K562 (cell line): ENCODE measurements at regions not wholly inside any gene's neighbourhood (a gene's known extent, or its start where the extent isn't known, plus 50 kb on each side); places are given as distances from the start of the nearest gene placed in this dataset.

Source experiments
- ATAC-seq: fragments of 200-7000 bp; cut with Tn5 transposase; 3 replicates; pipeline ENCODE4 v1.9.1; 2020; ENCODE audit warnings: moderate library complexity
- BruUV-seq: library from RNA; stranded (reverse); fragments of 400-500 nt; replicated peaks from 2 replicates; lab custom pipeline; 2021; lab: Mats Ljungman, UMichigan
- CTCF ChIA-PET: fragments of 300-600 bp; formaldehyde crosslinking; extraction: SDS; loops from one replicate; lab custom pipeline; 2021; ENCODE audit warnings: low intra/inter-chr PET ratio; lab: Yijun Ruan, JAX
- POLR2A ChIA-PET: fragments of 300-600, 350-650 bp; sonication (Branson Sonifier 250); formaldehyde crosslinking; extraction: SDS; loops from one replicate; lab custom pipeline; 2021; ENCODE audit warnings: antibody characterized with exemption, inconsistent platforms; lab: Yijun Ruan, JAX
- DNase-seq, 4 experiments: peaks; one replicate each; pipeline versions ENCODE4 v3.0.0 to v3.0.0-alpha.2; 2011 to 2018; ENCODE audit warnings: low spot score in 3 of 4, mixed read lengths in 3 of 4; ENCODE audit errors: extremely low read depth in 1 of 4
- FAIRE-seq: peaks from 2 replicates; lab custom pipeline; 2011; peaks lifted over from hg19 to GRCh38; lab: Jason Lieb, UNC
- H2AFZ ChIP-seq: 2 replicates; pipeline ENCODE4 v1.6.0; 2011; ENCODE audit warnings: low read depth, low read length, control low read depth, inconsistent platforms
- H3K27ac ChIP-seq: fragments of 200-600 bp; 3 replicates; pipeline ENCODE4 v1.8.0; 2011; ENCODE audit warnings: low read depth, mild to moderate bottlenecking, control low read depth, inconsistent platforms, low read length, moderate library complexity, mixed read lengths; ENCODE audit errors: extremely low read depth
- H3K27me3 ChIP-seq, 2 experiments: fragments of 300-600 bp in 1 of 2; 2 replicates in 1 of 2; 3 replicates in 1 of 2; pipeline versions ENCODE4 v1.6.0 to v1.8.0; 2011; ENCODE audit warnings: inconsistent platforms in 2 of 2, low read length in 2 of 2, mild to moderate bottlenecking in 1 of 2, mixed read lengths in 1 of 2, moderate library complexity in 1 of 2; ENCODE audit not compliant: control insufficient read depth in 2 of 2, insufficient read depth in 2 of 2
- H3K36me3 ChIP-seq: fragments of 300-600 bp; 3 replicates; pipeline ENCODE4 v1.8.0; 2011; ENCODE audit warnings: mild to moderate bottlenecking, low read length, inconsistent platforms; ENCODE audit not compliant: control insufficient read depth, insufficient read depth
- H3K4me1 ChIP-seq, 2 experiments: fragments of 200-600 bp in 1 of 2; replicated peaks in 1 of 2; 2 replicates in 1 of 2; 3 replicates in 1 of 2; pipeline versions ENCODE4 v1.5.1 to v1.8.0; 2011; ENCODE audit warnings: inconsistent platforms in 2 of 2, low read length in 2 of 2, mild to moderate bottlenecking in 1 of 2, mixed read lengths in 1 of 2, moderate library complexity in 1 of 2; ENCODE audit not compliant: control insufficient read depth in 2 of 2, insufficient read depth in 2 of 2
- H3K4me2 ChIP-seq: 2 replicates; pipeline ENCODE4 v1.6.1; 2011; ENCODE audit warnings: low read length, control low read depth, inconsistent platforms, mixed read lengths; ENCODE audit not compliant: insufficient read depth
- H3K4me3 ChIP-seq: fragments of 200-600 bp; sonication (generic), shearing (Covaris generic); 2 replicates; pipeline ENCODE4 v1.5.1; 2016; ENCODE audit warnings: control low read depth, inconsistent platforms
- H3K79me2 ChIP-seq: fragments of 200-600 bp; 3 replicates; pipeline ENCODE4 v1.8.0; 2011; ENCODE audit warnings: low read length, inconsistent platforms; ENCODE audit not compliant: control insufficient read depth, insufficient read depth
- H3K9ac ChIP-seq, 2 experiments: 2 replicates each; pipeline versions ENCODE4 v1.6.0 to v1.6.1; 2011; ENCODE audit warnings: low read depth in 2 of 2, low read length in 2 of 2, control low read depth in 1 of 2, inconsistent platforms in 1 of 2, mild to moderate bottlenecking in 1 of 2, mixed read lengths in 1 of 2; ENCODE audit not compliant: insufficient read depth in 1 of 2
- H3K9me1 ChIP-seq: one replicate; pipeline ENCODE4 v1.6.0; 2011; ENCODE audit warnings: inconsistent platforms, mild to moderate bottlenecking, low read length, moderate library complexity; ENCODE audit not compliant: control insufficient read depth, insufficient read depth
- H3K9me3 ChIP-seq: replicated peaks from 2 replicates; pipeline ENCODE4 v1.5.1; 2011; ENCODE audit warnings: low read depth, low read length, inconsistent platforms; ENCODE audit not compliant: control insufficient read depth, insufficient read depth
- H4K20me1 ChIP-seq: replicated peaks from 2 replicates; pipeline ENCODE4 v1.6.1; 2011; ENCODE audit warnings: low read length, inconsistent platforms, mixed read lengths; ENCODE audit not compliant: control insufficient read depth, insufficient read depth
- BACH1 ChIP-seq: fragments of 200-800 bp; sonication (Bioruptor generic); IDR thresholded peaks from 2 replicates; pipeline ENCODE4 v1.6.1; 2016; ENCODE audit warnings: missing genetic modification characterization, missing compliant biosample characterization
- CC2D1A ChIP-seq: fragments of 450-650 bp; IDR thresholded peaks from 2 replicates; pipeline ENCODE4 v1.6.1; 2017; ENCODE audit warnings: mild to moderate bottlenecking
- CHD1 ChIP-seq: fragments of 200-600 bp; sonication (generic); IDR thresholded peaks from one replicate; pipeline ENCODE4 v1.6.1; 2012; ENCODE audit warnings: mild to moderate bottlenecking, moderate library complexity, low read length, inconsistent platforms
- DACH1 ChIP-seq: fragments of 450-650 bp; IDR thresholded peaks from 2 replicates; pipeline ENCODE4 v1.6.1; 2018; ENCODE audit not compliant: partially characterized antibody
- E2F6 ChIP-seq, 2 experiments: IDR thresholded peaks; 2 replicates each; pipeline ENCODE4 v1.6.1; 2011; ENCODE audit warnings: borderline replicate concordance in 1 of 2, control low read depth in 1 of 2, low read depth in 1 of 2, low read length in 1 of 2, mild to moderate bottlenecking in 1 of 2, mixed read lengths in 1 of 2, moderate library complexity in 1 of 2; ENCODE audit not compliant: insufficient read depth in 1 of 2, insufficient read length in 1 of 2, poor library complexity in 1 of 2, severe bottlenecking in 1 of 2; ENCODE audit errors: extremely low read depth in 1 of 2
- JUN ChIP-seq, 2 experiments: sonication (generic) in 1 of 2; formaldehyde crosslinking in 1 of 2; IDR thresholded peaks; 2 replicates each; pipeline versions ENCODE4 v1.6.1 to v1.8.0; 2012 to 2022; ENCODE audit warnings: borderline replicate concordance in 2 of 2, mild to moderate bottlenecking in 2 of 2, improper control_type of control experiment in 1 of 2, low read depth in 1 of 2, low read length in 1 of 2, missing genetic modification reagents in 1 of 2
- KDM2B ChIP-seq: fragments of 250-450 bp; sonication (Bioruptor Pico); IDR thresholded peaks from 2 replicates; pipeline ENCODE4 v1.8.0; 2021; ENCODE audit warnings: mild to moderate bottlenecking, moderate library complexity
- MLX ChIP-seq, 2 experiments: fragments of 450-650 bp in 1 of 2; sonication (generic) in 1 of 2; formaldehyde crosslinking; conservative IDR thresholded peaks; 2 replicates each; pipeline versions ENCODE4 v1.4.0 to v1.8.1; 2020 to 2022; ENCODE audit warnings: mild to moderate bottlenecking in 1 of 2, missing genetic modification reagents in 1 of 2
- NCOR1 ChIP-seq: fragments of 450-650 bp; IDR thresholded peaks from 2 replicates; pipeline ENCODE4 v1.6.1; 2016; ENCODE audit warnings: mild to moderate bottlenecking, moderate library complexity
- NR4A1 ChIP-seq, 2 experiments: fragments of 250-450 bp in 1 of 2; fragments of 450-650 bp in 1 of 2; sonication (Bioruptor Pico) in 1 of 2; IDR thresholded peaks; 2 replicates each; pipeline versions ENCODE4 v1.4.0 to v1.6.1; 2016 to 2020; ENCODE audit warnings: mild to moderate bottlenecking in 2 of 2, missing compliant biosample characterization in 1 of 2, missing genetic modification characterization in 1 of 2, moderate library complexity in 1 of 2
- PHB ChIP-seq: fragments of 250-450 bp; sonication (Bioruptor Pico); IDR thresholded peaks from 2 replicates; pipeline ENCODE4 v1.5.0; 2021
- SETDB1 ChIP-seq: IDR thresholded peaks from one replicate; pipeline ENCODE4 v1.6.1; 2012; ENCODE audit warnings: low read length, control low read depth, inconsistent platforms
- ZFP91 ChIP-seq: sonication (generic); formaldehyde crosslinking; IDR thresholded peaks from 2 replicates; pipeline ENCODE4 v1.8.0; 2022; ENCODE audit warnings: mild to moderate bottlenecking, missing genetic modification reagents
- ZNF263 ChIP-seq: sonication (generic); formaldehyde crosslinking; IDR thresholded peaks from 2 replicates; pipeline ENCODE4 v1.8.0; 2022; ENCODE audit warnings: mild to moderate bottlenecking, missing genetic modification reagents, borderline replicate concordance
- ZNF280B ChIP-seq: fragments of 250-450 bp; sonication (Bioruptor Pico); IDR thresholded peaks from 2 replicates; pipeline ENCODE4 v1.5.1; 2021; ENCODE audit warnings: mild to moderate bottlenecking
- ZNF785 ChIP-seq: fragments of 250-450 bp; sonication (Bioruptor Pico); IDR thresholded peaks from 2 replicates; pipeline ENCODE4 v1.4.0; 2020; ENCODE audit warnings: mild to moderate bottlenecking
- WGBS: fragments of 100-300 bp; shearing (Covaris generic); methylation state at CpG from one replicate; pipeline ENCODE4 v1.1.6; 2016; ENCODE audit warnings: low coverage, mixed read lengths; ENCODE audit not compliant: insufficient coverage; ENCODE audit errors: missing lambda C conversion rate; 5-methylcytosine and 5-hydroxymethylcytosine counted together
- in situ Hi-C: fragments of 300-500 bp; cut with MboI; formaldehyde crosslinking; loops from 4 replicates; pipeline ENCODE4 v1.15.0; 2018; ENCODE audit warnings: inconsistent platforms, mixed read lengths
- intact Hi-C: fragments of 100-400 bp; cut with micrococcal nuclease; formaldehyde crosslinking; loops from 2 replicates; pipeline ENCODE4 v1.14.2; 2022

- H3K9ac ChIP-seq = no peak overlapping the region
- H3K4me3 ChIP-seq = no peak overlapping the region
- intact Hi-C loops (no loop called here), in situ Hi-C loops (no loop called here)
- H4K20me1 ChIP-seq = no peaks in the 10 kb centered on the region
- H2AFZ ChIP-seq = no peak overlapping the region
- H3K36me3 ChIP-seq = no peaks in the 10 kb centered on the region
- 0% methylated on average over 4 of the region's 4 CpGs for WGBS
- ChIA-PET POLR2A (no interaction called here), CTCF (no interaction called here)
- H3K27me3 ChIP-seq = no peaks in the 10 kb centered on the region
- H3K27ac ChIP-seq = no peak overlapping the region
- H3K79me2 ChIP-seq = no peaks in the 10 kb centered on the region
- ATAC-seq (no peak), FAIRE-seq (no peak), DNase-seq (no peak)
- H3K9me1 ChIP-seq = no peaks in the 10 kb centered on the region
- no peaks in the 10 kb centered on the region for H3K4me1 ChIP-seq
- BruUV-seq = no TSS peak
- H3K9me3 ChIP-seq = no peaks in the 10 kb centered on the region
- no peak overlapping the region for H3K4me2 ChIP-seq
- no peak for TF ChIP-seq BACH1 (tag)
- no peak for TF ChIP-seq ZNF785 (CRISPR knock-in tag)
- no peak for TF ChIP-seq DACH1
- TF ChIP-seq PHB (CRISPR knock-in tag) = no peak
- TF ChIP-seq E2F6 (IDR thresholded peaks at IDR 0.05; ENCODE audit: borderline replicate concordance in 1 of 2, extremely low read depth in 1 of 2, insufficient read depth in 1 of 2, insufficient read length in 1 of 2, low read depth in 1 of 2, low read length in 1 of 2, poor library complexity in 1 of 2, severe bottlenecking in 1 of 2) = no peak
- TF ChIP-seq KDM2B (CRISPR knock-in tag) = no peak
- no peak for TF ChIP-seq ZNF263 (CRISPR knock-in tag)
- no peak for TF ChIP-seq ZNF280B (CRISPR knock-in tag)
- TF ChIP-seq JUN (IDR thresholded peaks at IDR 0.05; ENCODE audit: borderline replicate concordance, low read depth, low read length) = no peak
- no peak for TF ChIP-seq JUN (CRISPR knock-in tag; IDR thresholded peaks at IDR 0.05; ENCODE audit: borderline replicate concordance)
- TF ChIP-seq CC2D1A = no peak
- no peak for TF ChIP-seq CHD1
- no peak for TF ChIP-seq SETDB1
- no peak for TF ChIP-seq ZFP91 (CRISPR knock-in tag)
- TF ChIP-seq NCOR1 = no peak
- no peak for TF ChIP-seq NR4A1 (CRISPR knock-in tag; IDR thresholded peaks at IDR 0.05)
- TF ChIP-seq NR4A1 (tag; IDR thresholded peaks at IDR 0.05) = no peak
- no peak for TF ChIP-seq MLX (CRISPR knock-in tag; conservative IDR thresholded peaks at IDR 0.05)
Observed at GRCh38 chr6:63371104-63371715, 51.4 kb upstream of the LGSN start.
